22Rv1 (cell line): ENCODE measurements at regions not wholly inside any gene's neighbourhood (a gene's known extent, or its start where the extent isn't known, plus 50 kb on each side); places are given as distances from the start of the nearest gene placed in this dataset.

Experiments used
- ZFX ChIP-seq: fragments of 450-650 bp; IDR thresholded peaks from 2 replicates; pipeline ENCODE4 v1.6.1; 2017; ENCODE audit warnings: antibody characterized with exemption, borderline replicate concordance
- TF ChIP-seq, protein P1 (sequence below): fragments of 450-650 bp; IDR thresholded peaks from 2 replicates; pipeline ENCODE4 v1.5.1; 2017; ENCODE audit warnings: mild to moderate bottlenecking

DNA sequence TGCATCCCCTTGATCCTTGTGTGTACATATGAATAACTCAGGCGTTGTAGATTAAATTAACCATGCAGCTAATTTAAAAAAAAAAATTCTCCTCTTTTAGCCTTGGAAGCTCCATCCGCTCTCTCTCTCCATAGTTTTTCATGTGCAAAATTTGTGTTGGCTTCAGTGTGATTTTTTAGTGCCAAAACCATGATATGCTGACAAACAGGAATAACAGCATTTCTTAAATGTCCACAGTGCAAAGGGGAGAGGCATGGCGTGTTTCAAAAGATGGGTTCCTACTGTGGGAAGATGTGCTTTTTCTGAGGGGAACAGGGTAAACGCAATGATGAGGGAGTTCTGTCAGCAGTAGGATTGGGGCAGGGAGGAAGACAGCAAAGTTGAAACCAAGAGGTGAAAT is 247.0 kb downstream of the ICOS start:
- TF ChIP-seq, protein P1, sequence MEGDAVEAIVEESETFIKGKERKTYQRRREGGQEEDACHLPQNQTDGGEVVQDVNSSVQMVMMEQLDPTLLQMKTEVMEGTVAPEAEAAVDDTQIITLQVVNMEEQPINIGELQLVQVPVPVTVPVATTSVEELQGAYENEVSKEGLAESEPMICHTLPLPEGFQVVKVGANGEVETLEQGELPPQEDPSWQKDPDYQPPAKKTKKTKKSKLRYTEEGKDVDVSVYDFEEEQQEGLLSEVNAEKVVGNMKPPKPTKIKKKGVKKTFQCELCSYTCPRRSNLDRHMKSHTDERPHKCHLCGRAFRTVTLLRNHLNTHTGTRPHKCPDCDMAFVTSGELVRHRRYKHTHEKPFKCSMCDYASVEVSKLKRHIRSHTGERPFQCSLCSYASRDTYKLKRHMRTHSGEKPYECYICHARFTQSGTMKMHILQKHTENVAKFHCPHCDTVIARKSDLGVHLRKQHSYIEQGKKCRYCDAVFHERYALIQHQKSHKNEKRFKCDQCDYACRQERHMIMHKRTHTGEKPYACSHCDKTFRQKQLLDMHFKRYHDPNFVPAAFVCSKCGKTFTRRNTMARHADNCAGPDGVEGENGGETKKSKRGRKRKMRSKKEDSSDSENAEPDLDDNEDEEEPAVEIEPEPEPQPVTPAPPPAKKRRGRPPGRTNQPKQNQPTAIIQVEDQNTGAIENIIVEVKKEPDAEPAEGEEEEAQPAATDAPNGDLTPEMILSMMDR: no peak
- no peak for TF ChIP-seq ZFX
